Parathyroid adenoma (tissue), 2 donors: ENCODE measurements at regions not wholly inside any gene's neighbourhood (a gene's known extent, or its start where the extent isn't known, plus 50 kb on each side); places are given as distances from the start of the nearest gene placed in this dataset.

Experiments used
- H2AFZ ChIP-seq: fragments of 300-600 bp; sonication (generic); one replicate; pipeline ENCODE4 v1.7.0; 2017; ENCODE audit warnings: antibody characterized with exemption, mild to moderate bottlenecking
- H3K27ac ChIP-seq: fragments of 300-600 bp; sonication (generic); one replicate; pipeline ENCODE4 v1.7.0; 2017
- H3K27me3 ChIP-seq: fragments of 300-600 bp; sonication (generic); one replicate; pipeline ENCODE4 v1.7.0; 2017; ENCODE audit warnings: low read length; ENCODE audit not compliant: control insufficient read depth, insufficient read depth
- H3K36me3 ChIP-seq: fragments of 300-600 bp; sonication (generic); one replicate; pipeline ENCODE4 v1.7.0; 2017; ENCODE audit warnings: low read length; ENCODE audit not compliant: control insufficient read depth, insufficient read depth
- H3K4me1 ChIP-seq: fragments of 300-600 bp; sonication (generic); one replicate; pipeline ENCODE4 v1.7.0; 2017; ENCODE audit warnings: control low read depth
- H3K4me2 ChIP-seq: fragments of 300-600 bp; sonication (generic); one replicate; pipeline ENCODE4 v1.7.0; 2017; ENCODE audit warnings: low read length
- H3K4me3 ChIP-seq: fragments of 300-600 bp; sonication (generic); one replicate; pipeline ENCODE4 v1.7.0; 2017; ENCODE audit warnings: low read depth, low read length
- H3K79me2 ChIP-seq: fragments of 300-600 bp; sonication (generic); one replicate; pipeline ENCODE4 v1.7.0; 2017; ENCODE audit warnings: control low read depth
- H3K9ac ChIP-seq: fragments of 300-600 bp; sonication (generic); one replicate; pipeline ENCODE4 v1.7.0; 2017; ENCODE audit warnings: mild to moderate bottlenecking
- H3K9me3 ChIP-seq: fragments of 300-600 bp; sonication (generic); one replicate; pipeline ENCODE4 v1.7.0; 2017; ENCODE audit warnings: low read length; ENCODE audit not compliant: control insufficient read depth
- TF ChIP-seq, protein P1 (sequence below): fragments of 300-600 bp; sonication (generic); IDR thresholded peaks from one replicate; pipeline ENCODE4 v1.7.0; 2017; ENCODE audit warnings: antibody characterized with exemption, mild to moderate bottlenecking
- donor health status: primary hyperparathyroidism.

DNA sequence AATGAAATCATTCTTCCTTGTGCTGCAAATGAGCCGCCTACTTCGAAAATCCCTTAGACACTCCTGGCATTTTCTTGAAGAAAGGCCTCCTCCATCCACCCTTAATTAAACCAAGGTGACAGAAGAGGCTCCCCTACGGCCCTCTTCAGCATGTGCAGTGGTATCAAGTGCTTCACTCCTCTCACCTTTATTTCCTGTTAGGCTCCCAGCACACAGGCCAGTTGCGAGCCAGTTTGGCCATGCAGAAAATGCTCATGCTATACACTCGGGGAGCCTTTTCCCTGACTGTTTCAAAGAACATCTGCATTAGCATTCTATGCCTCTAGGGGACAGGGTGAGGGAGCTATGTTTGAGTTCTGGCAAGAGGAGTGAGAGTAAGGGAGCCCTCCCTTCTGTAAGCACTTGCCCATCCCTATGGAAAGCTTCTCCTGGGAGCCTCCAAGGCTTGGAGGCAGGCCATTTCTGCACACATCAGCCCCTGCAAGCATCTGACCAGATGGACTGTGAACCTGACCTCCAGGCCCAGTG is 291.5 kb downstream of the RPS29 start:
- Histone ChIP-seq H3K9ac (no peak overlapping the region), H3K4me2 (no peak overlapping the region), H3K79me2 (no peaks in the 10 kb centered on the region), H3K27ac (no peak overlapping the region), H3K36me3 (no peaks in the 10 kb centered on the region), H3K9me3 (no peaks in the 10 kb centered on the region), H3K27me3 (no peaks in the 10 kb centered on the region), H3K4me1 (no peaks in the 10 kb centered on the region), H2AFZ (no peak overlapping the region), H3K4me3 (no peak overlapping the region)
- TF ChIP-seq, protein P1, sequence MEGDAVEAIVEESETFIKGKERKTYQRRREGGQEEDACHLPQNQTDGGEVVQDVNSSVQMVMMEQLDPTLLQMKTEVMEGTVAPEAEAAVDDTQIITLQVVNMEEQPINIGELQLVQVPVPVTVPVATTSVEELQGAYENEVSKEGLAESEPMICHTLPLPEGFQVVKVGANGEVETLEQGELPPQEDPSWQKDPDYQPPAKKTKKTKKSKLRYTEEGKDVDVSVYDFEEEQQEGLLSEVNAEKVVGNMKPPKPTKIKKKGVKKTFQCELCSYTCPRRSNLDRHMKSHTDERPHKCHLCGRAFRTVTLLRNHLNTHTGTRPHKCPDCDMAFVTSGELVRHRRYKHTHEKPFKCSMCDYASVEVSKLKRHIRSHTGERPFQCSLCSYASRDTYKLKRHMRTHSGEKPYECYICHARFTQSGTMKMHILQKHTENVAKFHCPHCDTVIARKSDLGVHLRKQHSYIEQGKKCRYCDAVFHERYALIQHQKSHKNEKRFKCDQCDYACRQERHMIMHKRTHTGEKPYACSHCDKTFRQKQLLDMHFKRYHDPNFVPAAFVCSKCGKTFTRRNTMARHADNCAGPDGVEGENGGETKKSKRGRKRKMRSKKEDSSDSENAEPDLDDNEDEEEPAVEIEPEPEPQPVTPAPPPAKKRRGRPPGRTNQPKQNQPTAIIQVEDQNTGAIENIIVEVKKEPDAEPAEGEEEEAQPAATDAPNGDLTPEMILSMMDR = no peak

DNA sequence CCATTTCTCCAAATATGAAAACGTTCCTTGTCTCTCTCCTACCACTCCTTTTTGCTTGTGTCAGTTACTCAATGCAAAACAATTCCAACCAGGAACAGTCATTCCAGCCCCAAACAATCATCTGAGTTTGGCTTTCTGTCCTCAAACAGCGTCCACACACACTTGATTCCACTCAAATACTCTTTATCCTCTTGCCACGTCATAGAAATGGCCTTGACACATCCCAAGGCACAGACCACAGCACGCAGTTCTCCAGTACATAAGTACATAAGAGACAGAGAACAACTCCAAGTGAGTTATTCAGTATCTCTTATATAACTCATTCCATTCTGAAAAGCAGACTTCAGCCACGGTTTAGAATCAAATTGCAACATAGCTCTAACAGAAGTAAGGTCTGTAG is 299.2 kb downstream of the RPS29 start:
- Histone ChIP-seq H2AFZ (no peak overlapping the region), H3K9ac (no peak overlapping the region), H3K4me1 (no peaks in the 10 kb centered on the region), H3K4me2 (no peak overlapping the region), H3K36me3 (no peaks in the 10 kb centered on the region), H3K27ac (no peak overlapping the region), H3K79me2 (no peaks in the 10 kb centered on the region), H3K27me3 (no peaks in the 10 kb centered on the region), H3K4me3 (no peak overlapping the region), H3K9me3 (no peaks in the 10 kb centered on the region)
- TF ChIP-seq, protein P1 = no peak

- Histone ChIP-seq H3K79me2 (no peaks in the 10 kb centered on the region), H3K27ac (no peak overlapping the region), H3K9me3 (no peaks in the 10 kb centered on the region), H3K4me3 (no peak overlapping the region), H3K4me2 (no peak overlapping the region), H3K27me3 (no peaks in the 10 kb centered on the region), H3K4me1 (no peaks in the 10 kb centered on the region), H3K9ac (no peak overlapping the region), H2AFZ (no peak overlapping the region), H3K36me3 (no peaks in the 10 kb centered on the region)
- TF ChIP-seq, protein P1 = no peak
These were observed 299.8 kb downstream of the RPS29 start for GRCh38 chr14:49286257-49286983.

GRCh38 chr14:49280566-49280965 is 305.6 kb downstream of the RPS29 start:
- no peaks in the 10 kb centered on the region for H3K79me2 ChIP-seq
- H3K27me3 ChIP-seq = no peaks in the 10 kb centered on the region
- no peak overlapping the region for H2AFZ ChIP-seq
- H3K4me2 ChIP-seq = no peak overlapping the region
- no peak overlapping the region for H3K4me3 ChIP-seq
- TF ChIP-seq, protein P1 = no peak
- H3K9ac ChIP-seq = no peak overlapping the region
- no peaks in the 10 kb centered on the region for H3K9me3 ChIP-seq
- no peaks in the 10 kb centered on the region for H3K4me1 ChIP-seq
- H3K36me3 ChIP-seq = no peaks in the 10 kb centered on the region
- H3K27ac ChIP-seq = no peak overlapping the region

DNA sequence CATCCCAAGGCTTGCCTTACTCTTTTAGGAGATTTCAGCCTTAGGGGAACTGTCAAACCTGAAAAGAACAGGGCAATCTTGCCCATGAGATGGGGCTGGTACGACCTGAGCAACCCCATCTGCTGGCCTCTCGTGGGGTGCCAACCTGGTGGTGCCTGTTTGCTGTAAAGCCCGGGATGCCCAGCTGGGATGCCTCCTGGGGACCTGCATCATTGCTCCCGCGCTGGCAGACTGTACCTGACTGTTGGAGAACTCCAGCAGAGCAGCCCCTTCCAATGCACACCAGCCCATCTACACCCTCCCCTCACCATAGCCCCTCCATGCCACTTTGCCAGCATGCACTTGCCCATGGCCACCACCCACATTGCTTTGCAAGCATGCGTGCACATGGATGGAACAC is 335.7 kb downstream of the RPS29 start:
- H3K27me3 ChIP-seq = no peaks in the 10 kb centered on the region

More for the DNA sequence above, 335.7 kb downstream of the RPS29 start:
- Histone ChIP-seq H3K36me3 (no peaks in the 10 kb centered on the region), H3K4me3 (no peak overlapping the region), H3K79me2 (no peaks in the 10 kb centered on the region), H2AFZ (no peak overlapping the region), H3K27ac (no peak overlapping the region), H3K9ac (no peak overlapping the region), H3K4me2 (no peak overlapping the region), H3K4me1 (no peaks in the 10 kb centered on the region), H3K9me3 (no peaks in the 10 kb centered on the region)
- TF ChIP-seq, protein P1 = no peak
